ENCODE measurements at regions not wholly inside any gene's neighbourhood (a gene's known extent, or its start where the extent isn't known, plus 50 kb on each side); places are given as distances from the start of the nearest gene placed in this dataset.

DNA sequence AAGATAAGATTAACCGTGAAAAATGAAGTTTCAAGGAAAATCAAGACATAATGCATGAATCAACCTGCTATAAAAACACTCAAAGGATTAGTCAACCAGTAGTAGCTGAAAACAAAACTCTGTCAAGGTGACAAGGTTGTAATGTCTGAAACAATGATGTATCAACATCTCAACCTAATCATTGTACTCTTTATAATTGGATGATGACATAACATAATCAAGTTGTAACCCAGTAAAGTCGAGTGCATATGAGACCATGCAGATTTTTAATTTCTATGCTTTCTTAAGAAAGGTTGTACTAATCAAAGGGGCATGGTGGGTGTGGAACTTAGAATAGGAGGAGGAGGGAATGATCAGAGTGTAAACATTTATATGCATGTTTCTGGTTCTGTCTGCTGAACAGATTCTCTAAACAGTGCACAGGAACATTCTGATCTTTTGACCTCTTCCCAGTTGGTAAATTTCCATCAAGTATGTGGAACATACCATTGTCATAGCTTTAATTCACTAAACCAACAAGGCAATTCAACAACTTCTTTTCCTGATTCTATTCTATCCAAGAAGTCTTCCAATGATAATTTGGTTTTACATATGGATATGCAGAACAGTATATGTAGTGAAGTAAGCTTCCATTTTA lies 253.7 kb downstream of the TTC6 start:
- H3K36me3 Mint-ChIP-seq (ENCODE audit: low read depth): no peaks in the 10 kb centered on the region
- no peaks in the 10 kb centered on the region for H3K27me3 Mint-ChIP-seq
- POLR2A ChIA-PET: no interaction called here
- ATAC-seq (ENCODE audit: low read depth) (no peak), DNase-seq (no peak)
- CTCF ChIA-PET: no interaction called here
- no peaks in the 10 kb centered on the region for H3K9me3 Mint-ChIP-seq
- H3K27ac Mint-ChIP-seq: no peak overlapping the region
- intact Hi-C loops (cut with micrococcal nuclease): no loop called here
- TF ChIP-seq, protein P1, sequence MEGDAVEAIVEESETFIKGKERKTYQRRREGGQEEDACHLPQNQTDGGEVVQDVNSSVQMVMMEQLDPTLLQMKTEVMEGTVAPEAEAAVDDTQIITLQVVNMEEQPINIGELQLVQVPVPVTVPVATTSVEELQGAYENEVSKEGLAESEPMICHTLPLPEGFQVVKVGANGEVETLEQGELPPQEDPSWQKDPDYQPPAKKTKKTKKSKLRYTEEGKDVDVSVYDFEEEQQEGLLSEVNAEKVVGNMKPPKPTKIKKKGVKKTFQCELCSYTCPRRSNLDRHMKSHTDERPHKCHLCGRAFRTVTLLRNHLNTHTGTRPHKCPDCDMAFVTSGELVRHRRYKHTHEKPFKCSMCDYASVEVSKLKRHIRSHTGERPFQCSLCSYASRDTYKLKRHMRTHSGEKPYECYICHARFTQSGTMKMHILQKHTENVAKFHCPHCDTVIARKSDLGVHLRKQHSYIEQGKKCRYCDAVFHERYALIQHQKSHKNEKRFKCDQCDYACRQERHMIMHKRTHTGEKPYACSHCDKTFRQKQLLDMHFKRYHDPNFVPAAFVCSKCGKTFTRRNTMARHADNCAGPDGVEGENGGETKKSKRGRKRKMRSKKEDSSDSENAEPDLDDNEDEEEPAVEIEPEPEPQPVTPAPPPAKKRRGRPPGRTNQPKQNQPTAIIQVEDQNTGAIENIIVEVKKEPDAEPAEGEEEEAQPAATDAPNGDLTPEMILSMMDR (IDR thresholded peaks at IDR 0.05): no peak
- H3K4me1 Mint-ChIP-seq: no peaks in the 10 kb centered on the region
- no peak overlapping the region for H3K4me3 Mint-ChIP-seq

DNA sequence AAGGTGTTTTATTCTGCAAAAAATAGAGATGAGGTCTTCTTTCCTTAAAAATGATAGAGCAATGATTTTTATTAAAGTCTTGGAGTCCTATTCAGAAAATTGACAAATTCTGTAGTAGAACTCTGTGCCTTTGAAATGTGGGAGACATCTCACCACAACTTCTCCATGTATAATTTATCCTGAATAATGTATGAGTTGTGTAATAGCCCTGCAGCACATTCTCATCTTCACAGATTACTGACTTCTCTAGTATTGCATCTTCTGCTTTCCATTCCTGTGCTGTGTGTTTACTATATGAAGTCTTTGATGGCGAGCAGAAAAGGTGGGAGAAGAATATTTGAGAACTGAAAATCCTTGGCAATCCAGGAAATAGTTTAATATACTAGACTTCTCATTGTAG lies 255.6 kb downstream of the TTC6 start:
- ChIA-PET POLR2A (no interaction called here), CTCF (no interaction called here)
- Mint-ChIP-seq H3K4me1 (no peaks in the 10 kb centered on the region), H3K27ac (no peak overlapping the region), H3K4me3 (no peak overlapping the region), H3K27me3 (no peaks in the 10 kb centered on the region), H3K36me3 (ENCODE audit: low read depth) (no peaks in the 10 kb centered on the region), H3K9me3 (no peaks in the 10 kb centered on the region)
- intact Hi-C loops (cut with micrococcal nuclease): no loop called here
- DNase-seq (no peak), ATAC-seq (ENCODE audit: low read depth) (no peak)
- TF ChIP-seq, protein P1 (IDR thresholded peaks at IDR 0.05): no peak

DNA sequence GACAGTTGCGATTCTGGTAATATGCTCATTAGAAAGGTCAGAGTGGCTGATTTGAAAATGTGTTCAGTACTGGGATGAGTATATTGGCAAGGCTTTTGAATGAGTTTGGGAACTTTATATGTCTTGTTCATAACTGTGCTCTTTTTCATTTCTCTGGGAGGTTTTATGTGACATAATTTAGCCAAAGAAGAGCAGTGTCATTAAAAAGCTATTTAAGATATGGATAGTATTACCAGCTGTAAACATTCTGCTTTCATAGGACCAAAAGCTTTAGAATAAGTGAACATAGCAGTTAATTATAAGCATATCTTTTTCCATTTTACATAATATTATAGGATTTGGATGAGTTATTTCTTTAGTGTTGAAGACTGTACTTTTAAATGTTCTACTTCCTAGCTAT lies 260.4 kb downstream of the TTC6 start:
- Mint-ChIP-seq H3K4me3 (no peak overlapping the region), H3K27me3 (no peaks in the 10 kb centered on the region), H3K9me3 (peaks cover 2% of the 10 kb centered on the region), H3K4me1 (no peaks in the 10 kb centered on the region), H3K36me3 (ENCODE audit: low read depth) (no peaks in the 10 kb centered on the region), H3K27ac (no peak overlapping the region)
- TF ChIP-seq, protein P1 (IDR thresholded peaks at IDR 0.05): no peak
- ChIA-PET POLR2A (no interaction called here), CTCF (no interaction called here)
- intact Hi-C loops (cut with micrococcal nuclease): no loop called here
- DNase-seq: no peak
- ATAC-seq (ENCODE audit: low read depth): no peak

DNA sequence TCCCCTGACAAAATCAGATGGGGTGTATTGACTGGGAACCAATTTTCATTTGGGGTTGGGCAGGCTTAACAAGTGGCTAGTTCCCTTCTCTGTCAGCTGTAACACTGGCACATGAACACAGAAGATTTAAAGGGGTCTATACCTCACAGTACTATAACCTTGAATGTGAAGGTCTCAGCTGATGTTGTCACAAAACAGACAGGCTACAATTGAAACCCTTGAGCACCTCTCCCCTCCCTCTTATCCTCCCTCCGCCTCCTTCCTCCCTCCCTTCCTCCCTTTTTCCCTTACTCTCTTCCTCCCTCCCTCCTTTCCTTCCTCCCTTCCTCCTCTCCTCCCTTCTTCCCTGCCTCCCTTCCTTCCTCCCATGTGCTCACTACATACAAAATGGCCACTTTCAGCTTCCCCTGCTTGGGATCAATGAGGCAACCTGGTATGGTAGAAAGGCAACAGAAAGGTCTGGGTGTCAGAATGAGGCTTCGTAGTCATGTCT lies 262.4 kb downstream of the TTC6 start:
- TF ChIP-seq, protein P1 (IDR thresholded peaks at IDR 0.05): no peak
- intact Hi-C loops (cut with micrococcal nuclease): no loop called here

DNA sequence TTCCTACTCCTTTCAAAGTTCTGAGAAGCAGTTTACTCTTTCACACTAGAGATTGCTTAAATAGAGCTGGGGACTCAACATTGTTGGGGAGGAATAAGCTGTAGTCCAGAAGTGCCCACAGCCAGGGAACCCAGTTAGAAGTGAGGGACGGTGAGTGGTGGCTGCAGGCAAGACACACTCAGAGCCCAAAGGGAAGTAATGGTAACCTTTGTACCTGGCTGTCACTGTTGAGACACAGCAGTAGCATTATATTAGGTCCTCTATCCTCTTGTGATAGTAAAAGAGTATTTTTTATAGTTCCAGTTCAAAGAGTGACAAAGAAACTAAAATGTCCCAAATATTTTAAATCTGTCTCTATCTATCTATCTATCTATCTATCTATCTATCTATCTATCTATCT lies 263.3 kb downstream of the TTC6 start:
- ATAC-seq (ENCODE audit: low read depth) (no peak), DNase-seq (no peak)
- Mint-ChIP-seq H3K27me3 (no peaks in the 10 kb centered on the region), H3K9me3 (peaks cover 2% of the 10 kb centered on the region), H3K4me1 (no peaks in the 10 kb centered on the region), H3K36me3 (ENCODE audit: low read depth) (no peaks in the 10 kb centered on the region), H3K27ac (no peak overlapping the region), H3K4me3 (no peak overlapping the region)
- TF ChIP-seq, protein P1 (IDR thresholded peaks at IDR 0.05): no peak
- intact Hi-C loops (cut with micrococcal nuclease): no loop called here
- ChIA-PET CTCF (no interaction called here), POLR2A (no interaction called here)

More for the DNA sequence above, 262.4 kb downstream of the TTC6 start:
- CTCF ChIA-PET: no interaction called here
- no peak overlapping the region for H3K4me3 Mint-ChIP-seq
- no peak for DNase-seq
- peaks cover 2% of the 10 kb centered on the region for H3K9me3 Mint-ChIP-seq
- no peak overlapping the region for H3K27ac Mint-ChIP-seq
- POLR2A ChIA-PET: no interaction called here
- no peaks in the 10 kb centered on the region for H3K4me1 Mint-ChIP-seq
- no peaks in the 10 kb centered on the region for H3K36me3 Mint-ChIP-seq (ENCODE audit: low read depth)
- ATAC-seq (ENCODE audit: low read depth): no peak
- no peaks in the 10 kb centered on the region for H3K27me3 Mint-ChIP-seq
